Spleen (tissue), 11 donors: ENCODE measurements at regions not wholly inside any gene's neighbourhood (a gene's known extent, or its start where the extent isn't known, plus 50 kb on each side); places are given as distances from the start of the nearest gene placed in this dataset.
"Not testable (repeated sequence)": the region's sequence is repeated elsewhere in the genome, so short reads cannot be mapped to it uniquely, and the experiment has no call there.

Experiments used
- DNase-seq: peaks from one replicate; pipeline ENCODE4 v3.0.0-alpha.2; 2020
- H3K27ac ChIP-seq, 8 donors: fragments of 200-600 bp; sonication (generic) in 7 of 8; 1 replicate in 4 of 8; 2 replicates in 4 of 8; pipeline versions ENCODE4 v1.5.0 to v1.8.0; 2016 to 2021; ENCODE audit warnings: inconsistent platforms in 4 of 8, mild to moderate bottlenecking in 4 of 8, moderate library complexity in 1 of 8
- H3K27me3 ChIP-seq, 7 donors: fragments of 200-600 bp; sonication (generic) in 6 of 7; replicated peaks in 1 of 7; 1 replicate in 4 of 7; 2 replicates in 3 of 7; pipeline versions ENCODE4 v1.5.0 to v1.8.0; 2016 to 2021; ENCODE audit warnings: inconsistent platforms in 3 of 7, mild to moderate bottlenecking in 1 of 7
- H3K36me3 ChIP-seq, 6 donors: fragments of 200-600 bp; sonication (generic) in 5 of 6; 1 replicate in 4 of 6; 2 replicates in 2 of 6; pipeline versions ENCODE4 v1.5.0 to v1.8.0; 2016 to 2021; ENCODE audit warnings: inconsistent platforms in 2 of 6
- H3K4me1 ChIP-seq, 6 donors: fragments of 200-600 bp; sonication (generic) in 5 of 6; 1 replicate in 3 of 6; 2 replicates in 3 of 6; pipeline versions ENCODE4 v1.5.0 to v1.8.0; 2016 to 2021; ENCODE audit warnings: inconsistent platforms in 3 of 6
- H3K4me3 ChIP-seq, 8 donors: fragments of 200-600 bp; sonication (generic) in 7 of 8; 1 replicate in 4 of 8; 2 replicates in 4 of 8; pipeline versions ENCODE4 v1.5.0 to v1.8.0; 2016 to 2021; ENCODE audit warnings: inconsistent platforms in 4 of 8, mild to moderate bottlenecking in 4 of 8, moderate library complexity in 2 of 8
- H3K9me3 ChIP-seq, 8 donors: fragments of 200-600 bp; sonication (generic) in 7 of 8; 1 replicate in 4 of 8; 2 replicates in 4 of 8; pipeline versions ENCODE4 v1.5.0 to v1.8.0; 2016 to 2021; ENCODE audit warnings: inconsistent platforms in 4 of 8
- POLR2A ChIP-seq, 3 donors: fragments of 450-650 bp; IDR thresholded peaks; one replicate each; pipeline ENCODE4 v1.5.1; 2017; ENCODE audit warnings: antibody characterized with exemption in 3 of 3, mild to moderate bottlenecking in 1 of 3
- POLR2AphosphoS5 ChIP-seq, 3 donors: sonication (generic); formaldehyde crosslinking; IDR thresholded peaks; one replicate each; pipeline ENCODE4 v1.5.1; 2017; ENCODE audit warnings: antibody characterized with exemption in 3 of 3
- WGBS, 5 donors: extraction: QIAGEN DNeasy Blood & Tissue Kit in 3 of 5; methylation state at CpG; one replicate each; pipeline versions ENCODE4 v1.1.5 to v1.1.7; 2013 to 2018; 5-methylcytosine and 5-hydroxymethylcytosine counted together
- intact Hi-C: fragments of 100-400 bp; cut with DNase I; formaldehyde crosslinking; loops from one replicate; pipeline ENCODE4 v1.15.0; 2023; ENCODE audit warnings: low total_unique reads
- TF ChIP-seq, protein P1 (sequence below), 11 experiments: fragments of 200-600 bp in 7 of 11; fragments of 450-650 bp in 4 of 11; sonication (generic) in 4 of 11; IDR thresholded peaks in 8 of 11; conservative IDR thresholded peaks in 3 of 11; 1 replicate in 7 of 11; 2 replicates in 4 of 11; pipeline versions ENCODE4 v1.4.0 to v1.8.0; 2016 to 2021; ENCODE audit warnings: antibody characterized with exemption in 11 of 11, inconsistent platforms in 4 of 11, mild to moderate bottlenecking in 1 of 11
- donor health status: healthy with polysubstance abuse.
- donor health status: DM: no; HTN: no; CAD: no; lungs with moderate emphysema.
- donor health status: DM: no; HTN: no; CAD: no.
- donor health status: Bipolar disorder and iron deficiency.
- donor health status: healthy.
- donor health status: DM: no; HTN: no; CAD: no.
- donor health status: DM: yes; HTN: yes; CAD: no.

DNA sequence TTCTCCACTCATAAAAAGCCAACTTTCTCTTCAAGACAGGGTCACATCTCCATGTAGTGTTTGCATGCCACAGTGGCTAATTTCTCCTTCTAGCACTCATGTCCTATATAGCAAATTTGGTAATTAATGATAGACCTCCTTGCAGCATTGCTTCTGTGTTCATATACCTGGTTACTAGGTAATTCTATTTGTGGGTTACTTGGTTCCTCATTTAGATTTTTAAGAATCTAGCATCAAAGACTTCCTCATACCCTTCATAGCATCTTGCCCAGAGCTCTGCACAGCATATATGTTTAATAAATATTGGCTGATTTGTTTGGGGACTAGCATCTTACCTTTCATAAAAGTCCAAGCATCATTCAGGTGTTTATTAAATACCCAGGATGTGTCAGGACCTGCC, 152.1 kb downstream of the DUSP6 start:
- TF ChIP-seq POLR2A (IDR thresholded peaks at IDR 0.05) (no peak), POLR2AphosphoS5 (IDR thresholded peaks at IDR 0.05) (no peak)
- TF ChIP-seq, protein P1, sequence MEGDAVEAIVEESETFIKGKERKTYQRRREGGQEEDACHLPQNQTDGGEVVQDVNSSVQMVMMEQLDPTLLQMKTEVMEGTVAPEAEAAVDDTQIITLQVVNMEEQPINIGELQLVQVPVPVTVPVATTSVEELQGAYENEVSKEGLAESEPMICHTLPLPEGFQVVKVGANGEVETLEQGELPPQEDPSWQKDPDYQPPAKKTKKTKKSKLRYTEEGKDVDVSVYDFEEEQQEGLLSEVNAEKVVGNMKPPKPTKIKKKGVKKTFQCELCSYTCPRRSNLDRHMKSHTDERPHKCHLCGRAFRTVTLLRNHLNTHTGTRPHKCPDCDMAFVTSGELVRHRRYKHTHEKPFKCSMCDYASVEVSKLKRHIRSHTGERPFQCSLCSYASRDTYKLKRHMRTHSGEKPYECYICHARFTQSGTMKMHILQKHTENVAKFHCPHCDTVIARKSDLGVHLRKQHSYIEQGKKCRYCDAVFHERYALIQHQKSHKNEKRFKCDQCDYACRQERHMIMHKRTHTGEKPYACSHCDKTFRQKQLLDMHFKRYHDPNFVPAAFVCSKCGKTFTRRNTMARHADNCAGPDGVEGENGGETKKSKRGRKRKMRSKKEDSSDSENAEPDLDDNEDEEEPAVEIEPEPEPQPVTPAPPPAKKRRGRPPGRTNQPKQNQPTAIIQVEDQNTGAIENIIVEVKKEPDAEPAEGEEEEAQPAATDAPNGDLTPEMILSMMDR (IDR thresholded peaks at IDR 0.05 in 8 of 11, conservative IDR thresholded peaks at IDR 0.05 in 3 of 11): no peak
- no peaks in the 10 kb centered on the region for H3K27me3 ChIP-seq
- H3K36me3 ChIP-seq: no peaks in the 10 kb centered on the region
- no peak overlapping the region for H3K4me3 ChIP-seq
- peaks cover 0 to 2% (median 0%) of the 10 kb centered on the region in 8 donors for H3K9me3 ChIP-seq
- no peak overlapping the region for H3K27ac ChIP-seq
- intact Hi-C loops: no loop called here
- H3K4me1 ChIP-seq: no peaks in the 10 kb centered on the region
- no peak for DNase-seq

GRCh38 chr12:89195470-89195869, 156.8 kb downstream of the DUSP6 start:
- Histone ChIP-seq H3K27me3 (no peaks in the 10 kb centered on the region), H3K9me3 (peaks cover 0 to 15% (median 2%) of the 10 kb centered on the region in 8 donors), H3K27ac (no peak overlapping the region), H3K4me3 (no peak overlapping the region), H3K36me3 (no peaks in the 10 kb centered on the region), H3K4me1 (no peaks in the 10 kb centered on the region)
- no peak for DNase-seq
- intact Hi-C loops: no loop called here
- 64 to 100% (median 96%) methylated on average over 2 of the region's 2 CpGs for WGBS, 5 donors
- TF ChIP-seq, protein P1 (IDR thresholded peaks at IDR 0.05 in 8 of 11, conservative IDR thresholded peaks at IDR 0.05 in 3 of 11): no peak
- no peak for TF ChIP-seq POLR2AphosphoS5 (IDR thresholded peaks at IDR 0.05)
- no peak for TF ChIP-seq POLR2A (IDR thresholded peaks at IDR 0.05)

- WGBS, 5 donors: 81 to 94% (median 87%) methylated on average over 5 of the region's 5 CpGs
- intact Hi-C loops: no loop called here
- no peak overlapping the region for H3K27ac ChIP-seq
- H3K27me3 ChIP-seq: no peaks in the 10 kb centered on the region
- DNase-seq: no peak
- no peak for TF ChIP-seq POLR2A (IDR thresholded peaks at IDR 0.05)
- TF ChIP-seq, protein P1 (IDR thresholded peaks at IDR 0.05 in 8 of 11, conservative IDR thresholded peaks at IDR 0.05 in 3 of 11): no peak
- TF ChIP-seq POLR2AphosphoS5 (IDR thresholded peaks at IDR 0.05): no peak
- H3K4me1 ChIP-seq: no peaks in the 10 kb centered on the region
- H3K4me3 ChIP-seq: no peak overlapping the region
- peaks cover 0 to 23% (median 10%) of the 10 kb centered on the region in 8 donors for H3K9me3 ChIP-seq
- no peaks in the 10 kb centered on the region for H3K36me3 ChIP-seq
Observed at GRCh38 chr12:89194683-89195082, 157.6 kb downstream of the DUSP6 start.

- H3K4me3 ChIP-seq: no peak overlapping the region
Observed at GRCh38 chr12:89192429-89192828, 159.9 kb downstream of the DUSP6 start.

DNA sequence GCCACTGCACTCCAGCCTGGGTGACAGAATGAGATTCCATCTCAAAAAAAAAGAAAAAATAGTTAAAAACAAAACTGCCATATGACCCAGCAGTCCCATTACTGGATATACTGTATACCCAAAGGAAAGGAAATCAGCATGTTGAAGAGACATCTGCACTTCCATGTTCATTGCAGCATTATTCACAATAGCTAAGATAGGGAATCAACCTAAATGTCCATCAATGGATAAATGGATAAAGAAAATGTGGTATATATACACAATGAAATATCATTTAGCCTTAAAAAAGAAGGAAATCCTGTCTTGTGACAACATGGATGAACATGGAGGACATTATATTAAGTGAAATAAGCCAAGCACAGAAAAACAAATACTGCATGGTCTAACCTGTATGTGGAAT, 160.7 kb downstream of the DUSP6 start:
- intact Hi-C loops, H3K27me3 ChIP-seq: not testable (repeated sequence)

More at GRCh38 chr12:89192429-89192828, 159.9 kb downstream of the DUSP6 start:
- no peak overlapping the region for H3K27ac ChIP-seq
- H3K4me1 ChIP-seq: no peaks in the 10 kb centered on the region
- TF ChIP-seq, protein P1 (IDR thresholded peaks at IDR 0.05 in 8 of 11, conservative IDR thresholded peaks at IDR 0.05 in 3 of 11): no peak
- peaks cover 6 to 43% (median 29%) of the 10 kb centered on the region in 8 donors for H3K9me3 ChIP-seq
- DNase-seq: no peak
- no peaks in the 10 kb centered on the region for H3K36me3 ChIP-seq
- H3K27me3 ChIP-seq: no peaks in the 10 kb centered on the region
- intact Hi-C loops: no loop called here
- WGBS, 5 donors: 79 to 86% (median 82%) methylated on average over 3 of the region's 3 CpGs

More for the DNA sequence above, 160.7 kb downstream of the DUSP6 start:
- H3K4me3 ChIP-seq, H3K36me3 ChIP-seq, H3K4me1 ChIP-seq, H3K27ac ChIP-seq, DNase-seq: not testable (repeated sequence)
- peaks cover 6 to 43% (median 29%) of the 10 kb centered on the region in 8 donors for H3K9me3 ChIP-seq
